ENCODE measurements at regions not wholly inside any gene's neighbourhood (a gene's known extent, or its start where the extent isn't known, plus 50 kb on each side); places are given as distances from the start of the nearest gene placed in this dataset.
"Not testable (repeated sequence)": the region's sequence is repeated elsewhere in the genome, so short reads cannot be mapped to it uniquely, and the experiment has no call there.

- DNase-seq, result no peak
Measured at GRCh38 chr9:95729669-95730368, 145.7 kb upstream of the ERCC6L2 start.

DNA sequence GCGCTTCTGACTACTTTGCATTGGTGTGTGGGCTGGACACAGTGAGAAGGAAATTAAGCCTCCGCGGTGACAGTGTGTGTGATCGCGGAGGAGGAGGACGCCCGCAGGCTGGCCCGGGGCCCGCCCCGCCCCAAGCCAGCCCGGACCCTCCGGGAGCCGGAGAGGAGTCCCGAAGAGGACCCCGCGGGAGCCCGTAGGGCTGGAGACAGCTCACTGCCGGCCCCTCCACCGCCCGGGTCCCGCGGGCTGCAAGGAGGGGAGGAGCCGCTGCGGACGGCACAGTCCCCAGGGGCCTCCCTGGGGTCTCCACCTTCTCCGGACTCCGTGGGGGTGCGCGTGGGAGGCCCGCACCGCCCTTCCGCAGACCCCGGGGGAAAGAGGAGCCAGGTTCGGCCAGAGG lies 146.4 kb upstream of the ERCC6L2 start:
- no peak for DNase-seq

- DNase-seq, result no peak
Measured at GRCh38 chr9:95727947-95728520, 147.5 kb upstream of the ERCC6L2 start.

GRCh38 chr9:95726756-95727155 lies 148.7 kb upstream of the ERCC6L2 start:
- DNase-seq, result peak; percentile 32 to 54

DNA sequence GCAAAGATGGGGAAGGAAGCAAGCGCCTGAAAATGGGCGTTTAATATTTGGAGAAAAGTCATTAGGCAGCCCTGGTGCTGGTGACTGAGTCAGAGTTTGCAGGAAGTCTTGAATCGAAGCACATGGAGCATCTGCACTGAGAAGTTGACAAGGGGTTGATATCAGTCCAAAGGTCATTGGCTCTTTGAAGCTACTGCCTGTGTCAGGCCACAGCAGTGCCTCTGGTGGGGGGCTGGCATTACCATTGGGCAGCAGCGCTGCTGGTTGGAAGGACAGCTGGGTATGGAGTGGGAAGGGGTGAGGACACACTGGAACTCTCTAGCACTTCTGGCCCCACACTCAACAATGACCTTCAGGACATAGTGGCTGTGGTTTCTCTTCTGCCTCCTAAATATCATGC lies 150.4 kb upstream of the ERCC6L2 start:
- DNase-seq, result no peak

DNA sequence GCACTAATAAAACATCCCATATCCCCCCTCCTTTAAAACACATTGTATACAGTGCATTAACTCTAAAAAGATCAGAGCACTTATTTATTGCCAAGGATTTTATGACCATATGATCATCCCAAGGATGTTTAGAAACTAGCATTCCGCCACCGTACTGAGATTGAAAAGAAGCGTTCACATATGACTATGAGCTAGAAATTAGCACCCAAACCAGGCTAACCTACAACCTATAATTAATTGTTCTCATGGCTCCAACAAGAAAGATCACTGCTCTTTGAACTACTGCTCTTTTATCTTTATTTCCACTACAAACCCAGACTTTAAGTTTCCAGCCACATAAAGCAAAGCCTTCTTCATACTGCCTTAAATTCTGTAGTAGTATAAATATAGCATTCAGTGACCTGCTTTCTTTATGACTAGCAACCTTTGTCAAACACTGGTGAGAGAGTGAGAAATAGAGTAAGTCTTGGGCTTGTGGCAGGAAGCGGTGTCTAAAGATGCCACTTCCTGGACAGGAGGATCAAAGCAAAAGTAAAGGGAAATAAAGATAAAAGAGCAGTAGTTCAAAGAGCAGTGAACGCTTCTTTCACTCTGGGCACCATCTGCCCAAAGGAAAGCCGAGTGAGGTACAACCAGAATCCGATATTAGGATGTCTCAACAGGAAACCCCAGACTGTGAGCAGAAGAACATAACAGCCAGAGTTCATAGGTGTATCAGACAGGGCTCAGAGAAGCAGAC lies 151.1 kb upstream of the ERCC6L2 start:
- DNase-seq, result no peak

GRCh38 chr9:95722141-95722540 lies 153.3 kb upstream of the ERCC6L2 start:
- no peak for DNase-seq

DNA sequence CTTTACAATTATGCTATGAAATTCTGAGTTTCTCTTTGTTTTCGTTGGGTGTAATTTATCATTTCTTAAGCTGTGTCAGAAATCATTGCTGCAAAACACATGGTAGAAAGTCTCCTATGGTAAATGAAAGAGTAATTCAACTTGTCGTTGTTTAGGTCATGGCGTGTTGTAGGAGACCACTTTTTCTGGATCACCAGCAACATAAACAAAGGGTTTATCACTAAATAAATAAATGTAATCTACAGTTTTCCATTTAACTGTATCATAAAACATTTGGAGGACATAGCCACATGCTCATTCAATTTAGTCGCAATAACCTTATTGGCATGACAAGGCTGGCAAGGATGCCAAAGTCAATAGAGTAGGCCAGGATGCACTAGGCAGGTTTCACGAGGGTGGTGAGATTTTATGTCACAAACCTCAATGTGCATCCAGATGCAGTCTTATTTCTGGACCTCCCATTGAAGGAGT lies 154.4 kb upstream of the ERCC6L2 start:
- DNase-seq, result no peak

DNA sequence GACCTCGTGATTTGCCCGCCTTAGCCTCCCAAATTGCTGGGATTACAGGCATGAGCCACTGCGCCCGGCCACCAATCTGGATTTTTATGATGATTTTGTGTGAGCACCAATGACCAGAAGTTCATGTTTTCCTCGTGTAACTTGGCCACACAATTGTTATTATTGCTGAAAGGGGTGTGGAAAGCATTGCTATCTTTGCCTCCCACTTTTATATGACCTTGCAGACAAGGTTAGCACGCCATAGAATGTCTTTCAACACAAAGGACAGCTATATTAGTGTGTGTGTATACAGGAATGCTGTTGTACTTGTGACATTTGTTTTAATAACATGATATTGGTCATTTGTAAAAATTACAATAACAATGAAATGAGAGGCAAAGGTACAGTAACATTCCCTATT lies 155.0 kb upstream of the ERCC6L2 start:
- DNase-seq, result no peak

DNA sequence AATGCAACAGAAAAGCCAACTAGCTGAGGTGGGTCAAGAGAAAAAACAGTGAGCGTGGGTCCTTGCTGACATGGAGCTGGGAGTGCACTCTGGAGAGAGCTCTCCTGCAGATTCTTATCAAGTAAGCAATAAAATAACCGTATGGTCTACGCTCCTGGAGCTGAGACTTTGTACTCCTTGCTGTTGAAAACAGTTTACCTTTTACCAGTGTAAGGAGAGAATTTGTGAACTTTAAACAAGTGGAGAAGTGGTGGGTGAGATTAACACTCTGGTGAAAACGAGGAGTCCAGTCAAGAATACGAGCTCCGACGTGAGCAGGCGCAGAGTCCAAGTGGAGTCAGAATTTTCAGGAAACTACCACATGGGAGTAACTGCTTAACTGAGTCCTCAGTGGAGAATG lies 156.1 kb upstream of the ERCC6L2 start:
- no peak for DNase-seq

DNA sequence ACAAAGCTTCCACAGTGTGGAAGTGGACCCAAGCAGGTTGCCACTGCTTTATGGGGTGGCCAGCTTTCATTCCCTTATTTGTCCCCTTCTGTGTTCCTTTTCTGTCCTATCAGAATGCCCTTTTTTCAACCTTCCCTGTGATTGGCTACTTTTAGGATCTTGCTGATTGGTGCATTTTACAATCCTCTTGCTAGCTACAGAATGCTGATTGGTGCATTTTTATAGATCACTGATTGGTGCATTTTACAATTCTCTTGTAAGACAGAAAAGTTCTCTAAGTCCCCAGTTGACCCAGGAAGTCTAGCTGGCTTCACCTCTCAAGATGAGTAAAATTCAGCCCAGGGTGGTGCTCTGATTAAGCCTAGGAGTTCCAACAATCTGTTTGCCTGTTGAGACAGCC lies 157.2 kb upstream of the ERCC6L2 start:
- DNase-seq, result no peak

DNA sequence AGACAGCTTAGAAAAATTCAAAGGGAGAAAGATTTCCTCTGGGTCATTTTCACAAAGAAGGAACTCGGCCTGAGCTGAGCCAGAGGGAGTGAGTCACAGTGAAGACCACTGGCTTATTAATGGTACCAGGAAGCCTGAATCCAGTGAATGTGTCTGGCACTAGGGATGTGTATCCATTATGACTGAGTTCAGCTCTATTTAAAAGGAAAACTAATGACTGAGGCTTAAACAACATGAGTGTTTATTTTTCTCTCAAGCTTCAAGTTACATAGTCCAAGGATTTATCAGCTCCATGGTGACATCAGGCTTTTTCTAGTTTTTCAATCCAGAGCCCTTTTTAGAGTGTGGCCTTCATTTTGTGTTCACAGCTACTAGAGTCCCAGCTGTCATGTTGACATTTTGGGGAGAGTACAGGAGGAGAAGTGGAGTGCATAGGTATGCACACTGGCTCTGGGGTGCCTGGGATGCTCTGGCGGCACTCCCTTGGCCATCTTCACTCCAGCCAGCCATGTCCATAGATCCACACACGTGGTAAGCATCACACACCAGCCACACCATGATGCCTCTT lies 159.5 kb upstream of the ERCC6L2 start:
- no peak for DNase-seq

GRCh38 chr9:95710446-95710845 lies 165.0 kb upstream of the ERCC6L2 start:
- DNase-seq, result no peak

GRCh38 chr9:95696701-95697100 lies 178.8 kb upstream of the ERCC6L2 start:
- no peak for DNase-seq

- DNase-seq, result no peak
Measured at GRCh38 chr9:95691435-95691834, 174.7 kb upstream of the PTCH1 start.

- no peak for DNase-seq
Measured at GRCh38 chr9:95689669-95690068, 172.9 kb upstream of the PTCH1 start.

- no peak for DNase-seq
Measured at GRCh38 chr9:95684516-95684915, 167.7 kb upstream of the PTCH1 start.

GRCh38 chr9:95680306-95680705 lies 163.5 kb upstream of the PTCH1 start:
- DNase-seq, result not testable (repeated sequence)

DNA sequence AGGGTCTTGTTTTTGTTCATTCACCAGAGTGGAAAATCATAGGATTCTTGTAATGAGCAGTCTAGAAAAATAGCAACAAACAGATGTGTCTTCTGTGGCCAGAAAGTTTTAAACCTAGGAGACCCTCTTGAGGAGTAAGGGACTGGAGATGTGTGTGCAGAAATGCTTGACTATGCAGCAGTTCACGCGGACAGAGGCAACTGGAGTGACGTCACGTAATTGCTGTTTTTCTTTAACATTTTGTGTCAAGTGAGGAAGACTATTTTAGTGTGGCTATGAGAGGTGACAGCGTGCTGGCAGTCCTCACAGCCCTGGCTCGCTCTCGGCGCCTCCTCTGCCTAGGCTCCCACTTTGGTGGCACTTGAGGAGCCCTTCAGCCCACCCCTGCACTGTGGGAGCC lies 163.1 kb upstream of the PTCH1 start:
- no peak for DNase-seq

DNA sequence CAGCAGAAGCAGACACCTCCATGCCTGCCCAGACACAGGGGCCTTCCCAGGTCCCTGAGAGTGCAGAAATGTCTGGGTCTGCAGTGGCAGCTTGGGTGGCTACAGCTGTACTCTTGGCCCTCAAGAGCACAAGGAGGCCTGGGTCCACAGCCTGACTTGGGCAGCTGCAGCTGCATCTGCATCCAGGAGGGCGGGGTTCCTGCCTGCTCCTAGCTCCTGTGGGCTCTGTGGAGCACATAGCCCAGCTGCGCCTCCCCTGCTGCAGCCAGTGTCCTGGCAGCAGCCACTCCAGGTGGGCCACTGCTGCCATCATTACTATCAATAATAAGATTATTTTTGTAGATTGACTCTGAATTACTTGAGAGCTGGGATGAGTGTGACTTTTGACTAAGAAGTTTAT lies 162.0 kb upstream of the PTCH1 start:
- DNase-seq, result no peak

DNA sequence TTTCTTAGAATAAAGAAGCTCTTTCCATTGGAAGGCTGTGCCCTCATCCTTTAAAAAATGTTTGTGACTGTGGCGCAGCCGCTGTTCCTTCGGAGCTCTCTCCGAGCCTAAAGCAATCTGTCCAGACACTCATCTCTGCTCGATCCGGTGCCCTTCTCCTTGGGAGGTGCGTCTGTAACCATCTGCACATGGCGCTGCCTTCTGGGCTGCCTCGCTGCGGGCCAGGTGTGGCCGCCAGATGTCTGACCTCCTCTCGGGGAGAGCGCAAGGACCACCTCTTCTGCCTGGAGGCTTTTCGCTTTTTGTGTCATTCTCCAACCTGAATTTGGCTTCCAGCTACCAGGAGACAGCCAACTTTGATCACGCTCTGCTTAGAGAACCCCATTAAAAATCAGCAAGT lies 153.4 kb upstream of the PTCH1 start:
- DNase-seq, result no peak

DNA sequence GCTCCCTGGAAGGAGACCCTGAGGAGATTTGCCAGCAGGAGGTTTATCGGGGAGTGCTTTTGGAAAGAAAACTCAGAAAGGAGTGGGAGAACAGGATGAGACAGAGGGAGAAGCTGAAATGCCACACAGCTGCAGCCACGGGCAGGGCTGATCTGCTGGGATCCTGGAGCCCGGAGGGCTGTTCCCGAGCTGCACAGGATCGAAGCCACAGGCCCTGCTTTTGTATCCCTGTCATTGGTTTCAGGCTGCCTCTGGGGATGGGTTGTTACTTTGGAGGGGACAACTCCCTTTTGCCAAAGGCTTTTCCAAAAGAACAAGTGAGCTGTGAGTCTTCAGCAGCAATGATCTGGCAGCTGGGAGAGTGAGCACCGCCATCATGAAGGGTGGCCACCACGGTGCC lies 152.5 kb upstream of the PTCH1 start:
- no peak for DNase-seq

DNA sequence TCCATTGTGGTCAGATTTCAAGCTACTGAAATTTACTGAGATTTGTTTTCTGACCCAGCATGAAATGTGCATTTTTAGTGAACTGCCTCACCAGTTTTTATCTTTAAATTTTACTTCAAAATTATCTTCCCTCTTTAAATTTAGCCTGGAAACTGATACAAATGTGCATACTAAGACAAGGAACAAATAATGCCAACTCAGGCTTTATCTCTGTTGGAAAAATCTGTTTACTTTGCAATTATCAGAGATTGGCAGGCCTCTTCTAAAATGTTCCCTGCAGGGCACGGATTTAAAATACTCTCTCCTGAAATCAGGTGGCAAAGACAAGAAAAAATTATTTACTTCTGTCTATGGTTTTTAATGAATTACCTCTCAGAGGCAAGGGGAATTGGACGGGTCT lies 151.0 kb upstream of the PTCH1 start:
- no peak for DNase-seq

GRCh38 chr9:95666785-95667155 lies 150.0 kb upstream of the PTCH1 start:
- no peak for DNase-seq

Data from AML-193 (cell line).